ENCODE measurements at regions not wholly inside any gene's neighbourhood (a gene's known extent, or its start where the extent isn't known, plus 50 kb on each side); places are given as distances from the start of the nearest gene placed in this dataset.

DNA sequence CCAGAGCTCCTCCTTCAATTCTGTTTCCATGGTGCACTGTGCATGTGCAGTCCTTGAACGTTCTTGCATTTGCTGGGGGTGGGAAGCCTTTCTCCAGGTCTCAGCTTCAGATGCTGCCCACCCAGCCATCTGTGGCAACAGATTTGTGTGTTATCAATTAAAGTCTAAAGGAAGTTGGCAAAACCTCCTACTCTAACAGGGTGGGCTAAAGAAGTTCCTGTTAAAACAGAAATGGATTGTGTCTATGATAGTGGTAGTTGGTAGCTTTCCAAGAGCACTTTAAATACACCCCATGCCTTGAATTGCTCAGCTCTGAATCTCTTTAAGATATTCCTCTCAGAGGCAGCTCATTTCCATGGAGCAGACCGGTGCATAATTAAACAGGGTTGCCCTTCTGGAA lies 488.0 kb upstream of the SUCLG2 start:
- no peak for DNase-seq

GRCh38 chr3:68139897-68140296 lies 485.5 kb upstream of the SUCLG2 start:
- no peak for DNase-seq

DNA sequence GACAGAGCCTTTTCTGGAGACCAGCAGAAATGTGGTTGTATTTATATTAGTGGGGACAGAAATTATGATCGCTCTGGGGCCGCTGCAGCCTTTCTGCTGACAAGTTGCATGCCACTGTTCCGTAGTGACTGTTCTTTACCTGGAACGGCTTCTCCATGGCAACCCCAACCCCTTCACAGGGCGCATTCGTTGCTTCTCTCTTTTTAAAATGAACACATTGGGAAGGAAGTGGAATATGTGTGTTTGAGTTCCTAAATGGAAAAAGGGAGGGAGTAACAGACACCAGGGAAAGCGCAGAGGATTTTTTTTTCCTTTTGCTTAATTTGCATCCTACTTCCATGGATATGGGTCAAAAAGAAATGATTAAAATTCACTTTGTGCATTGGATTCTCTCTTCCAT lies 482.0 kb upstream of the SUCLG2 start:
- no peak for DNase-seq

- DNase-seq, result no peak
Observed at GRCh38 chr3:68135067-68135466, 480.7 kb upstream of the SUCLG2 start.

GRCh38 chr3:68129065-68129464 lies 474.7 kb upstream of the SUCLG2 start:
- DNase-seq, result no peak

DNA sequence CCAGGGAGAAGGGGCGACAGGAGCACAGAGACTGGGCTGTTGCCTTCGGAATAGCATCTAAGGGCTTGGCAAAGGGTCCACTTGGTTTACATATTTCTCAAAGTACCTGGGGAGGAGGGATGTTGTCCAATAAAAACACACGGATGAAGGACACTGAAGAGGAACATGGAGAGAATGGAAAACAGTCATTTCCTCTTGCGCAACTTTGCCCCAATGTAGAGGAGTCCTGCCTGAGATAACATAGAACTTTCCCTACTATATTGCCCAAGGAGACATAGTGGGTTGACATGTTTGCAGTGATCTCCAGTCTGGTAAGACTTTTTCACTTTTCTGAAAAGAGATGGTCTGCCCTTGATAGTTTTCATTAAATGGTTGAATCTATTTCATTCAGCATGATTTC lies 468.8 kb upstream of the SUCLG2 start:
- no peak for DNase-seq

- no peak for DNase-seq
Observed at GRCh38 chr3:68121287-68121686, 466.9 kb upstream of the SUCLG2 start.

- no peak for DNase-seq
Observed at GRCh38 chr3:68116580-68116979, 462.2 kb upstream of the SUCLG2 start.

DNA sequence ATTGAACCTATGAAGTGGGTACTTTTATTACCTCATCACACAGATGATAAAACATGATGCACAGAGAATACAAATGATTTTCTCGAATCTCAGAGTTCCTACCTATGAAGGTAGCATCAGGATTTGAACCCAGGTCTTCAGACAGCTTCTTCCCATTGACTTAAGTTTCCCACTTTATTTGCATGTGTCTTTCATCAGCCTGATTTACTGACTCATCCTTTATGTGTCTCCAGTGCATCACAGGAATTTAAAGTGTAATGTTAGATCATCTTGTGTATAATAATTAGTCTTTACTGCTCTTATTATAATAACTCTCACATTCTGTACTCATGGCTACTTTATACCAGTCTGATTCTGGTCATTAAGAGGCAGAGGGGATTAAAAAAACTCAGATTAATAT lies 449.4 kb upstream of the SUCLG2 start:
- DNase-seq, result peak; percentile 34

- DNase-seq, result peak; percentile 29
Observed at GRCh38 chr3:68090571-68090970, 436.2 kb upstream of the SUCLG2 start.

- DNase-seq, result peak; percentile 97
Observed at GRCh38 chr3:68089572-68090011, 435.2 kb upstream of the SUCLG2 start.

GRCh38 chr3:68088636-68089035 lies 434.2 kb upstream of the SUCLG2 start:
- DNase-seq, result no peak

DNA sequence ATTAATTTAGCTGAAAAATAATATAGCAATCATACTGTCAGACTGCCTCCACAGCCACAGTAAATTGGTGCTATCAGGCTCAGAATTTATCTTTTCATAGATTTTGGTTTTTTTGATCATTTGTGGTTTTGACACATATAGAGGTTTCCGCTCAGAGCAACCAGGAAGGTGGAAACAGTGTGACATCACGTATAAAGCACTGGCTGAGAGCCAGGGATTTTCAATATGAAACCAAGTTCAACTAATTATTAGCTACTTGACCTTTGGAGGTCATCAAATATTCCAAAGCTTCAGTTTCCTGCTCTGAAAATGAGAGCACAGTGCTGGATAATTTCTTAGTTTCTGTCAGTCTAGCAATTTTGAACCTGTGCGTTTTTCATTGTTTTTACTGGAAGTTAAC lies 433.8 kb upstream of the SUCLG2 start:
- peak; percentile 58 for DNase-seq

- no peak for DNase-seq
Observed at GRCh38 chr3:68072062-68072461, 417.6 kb upstream of the SUCLG2 start.

DNA sequence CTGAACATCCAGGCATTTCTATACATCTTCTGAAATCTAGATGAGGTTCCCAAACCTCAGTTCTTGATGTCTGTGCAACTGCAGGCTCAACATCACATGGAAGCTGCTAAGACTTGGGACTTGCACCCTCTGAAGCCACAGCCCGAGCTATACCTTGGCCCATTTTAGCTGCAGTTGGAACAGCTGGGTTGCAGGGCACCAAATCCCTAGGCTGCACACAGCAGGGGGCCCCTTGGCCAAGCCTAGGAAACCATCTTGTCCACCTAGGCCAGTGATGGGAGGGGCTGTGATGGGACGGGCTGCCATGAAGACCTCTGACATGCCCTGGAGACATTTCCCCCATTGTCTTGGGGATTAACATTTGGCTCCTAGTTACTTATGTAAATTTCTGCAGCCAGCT lies 415.8 kb upstream of the SUCLG2 start:
- no peak for DNase-seq

DNA sequence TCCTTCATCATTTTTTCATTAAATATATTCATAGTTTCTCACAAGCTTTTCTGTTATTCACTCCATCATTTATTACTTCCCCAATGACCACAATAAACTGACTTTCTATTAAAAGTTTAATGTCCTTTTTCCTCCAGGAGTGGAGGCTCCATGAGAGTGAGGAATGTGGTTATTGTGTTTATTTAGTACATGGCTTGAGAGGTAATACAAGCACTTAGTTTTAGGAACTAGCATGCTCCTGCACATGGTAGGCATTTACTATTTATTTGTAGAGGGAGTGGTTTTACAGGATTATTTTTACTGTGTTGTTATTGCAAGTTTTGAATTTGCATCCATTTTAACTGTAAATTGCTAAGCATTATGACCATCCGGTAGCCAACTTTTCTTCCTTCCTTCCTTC lies 412.9 kb upstream of the SUCLG2 start:
- no peak for DNase-seq

- no peak for DNase-seq
Observed at GRCh38 chr3:68062926-68063325, 408.5 kb upstream of the SUCLG2 start.

- DNase-seq, result no peak
Observed at GRCh38 chr3:68060910-68061309, 406.5 kb upstream of the SUCLG2 start.

DNA sequence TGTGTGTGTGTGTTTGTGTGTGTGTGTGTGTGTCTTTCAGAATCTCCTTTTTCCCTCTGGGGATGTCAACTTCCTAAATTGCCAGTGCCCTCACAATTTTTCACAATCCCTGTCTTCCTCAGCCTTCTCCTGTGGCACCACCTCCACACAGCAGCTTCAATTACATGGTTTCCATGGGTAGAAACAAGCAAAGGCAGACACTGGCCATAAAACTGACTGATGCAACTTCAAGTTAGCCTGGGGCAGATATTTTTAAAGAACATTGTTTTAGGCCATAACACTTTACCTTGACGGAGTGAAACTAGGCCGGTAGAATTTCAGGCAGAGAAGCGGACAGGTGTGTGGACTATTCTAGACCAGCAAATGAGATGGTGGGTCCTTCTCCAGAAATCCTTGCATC lies 405.8 kb upstream of the SUCLG2 start:
- peak; percentile 28 for DNase-seq

- DNase-seq, result peak; percentile 80
Observed at GRCh38 chr3:68059628-68060152, 405.3 kb upstream of the SUCLG2 start.

GRCh38 chr3:68057637-68058320 lies 403.4 kb upstream of the SUCLG2 start:
- no peak for DNase-seq

DNA sequence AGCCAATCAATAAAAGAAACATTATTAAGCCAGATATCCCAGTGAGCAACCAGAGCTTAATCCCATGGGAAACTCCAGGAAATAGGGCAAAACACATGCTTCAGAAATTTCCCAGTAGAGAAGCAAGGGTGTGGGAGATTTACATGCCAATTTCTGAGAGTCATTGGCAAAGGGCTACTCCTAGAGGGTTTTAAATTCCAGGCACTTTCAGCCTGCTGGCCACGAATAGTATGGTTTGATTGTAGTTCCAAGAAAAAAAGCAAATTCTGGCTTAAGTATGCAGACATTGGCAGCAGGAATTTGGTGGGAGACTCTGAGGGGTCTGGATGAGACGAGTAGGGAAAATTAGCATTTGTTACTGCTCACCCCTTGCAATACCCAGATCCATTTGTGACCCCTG lies 402.1 kb upstream of the SUCLG2 start:
- DNase-seq, result no peak

GRCh38 chr3:68055215-68055614 lies 400.8 kb upstream of the SUCLG2 start:
- no peak for DNase-seq

DNA sequence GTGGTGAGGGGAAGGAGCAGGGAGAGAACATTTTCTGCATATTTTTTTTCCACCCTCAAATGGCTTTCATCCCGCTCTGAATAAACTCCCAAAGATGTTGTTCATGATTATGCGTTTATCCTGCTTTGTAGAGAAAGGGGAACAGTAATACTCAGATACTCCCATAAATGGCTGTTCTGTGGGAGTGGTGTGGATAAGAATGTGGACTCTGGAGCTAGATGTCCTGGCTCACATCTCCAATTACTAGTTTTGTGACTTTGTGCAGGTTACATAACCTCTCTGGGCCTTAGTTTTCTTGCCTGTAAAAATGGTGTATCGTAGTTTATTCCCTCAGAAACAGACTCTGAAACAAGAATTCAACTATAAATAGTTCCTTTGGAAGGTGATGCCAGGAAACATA lies 395.4 kb upstream of the SUCLG2 start:
- no peak for DNase-seq

GRCh38 chr3:68045976-68046375 lies 391.6 kb upstream of the SUCLG2 start:
- DNase-seq, result no peak
